SK-N-SH (cell line): ENCODE measurements at regions not wholly inside any gene's neighbourhood (a gene's known extent, or its start where the extent isn't known, plus 50 kb on each side); places are given as distances from the start of the nearest gene placed in this dataset.

Experiments
- EP300 ChIP-seq, 2 experiments: IDR thresholded peaks; 2 replicates each; pipeline versions ENCODE4 v1.4.0 to v1.6.1; 2012; ENCODE audit warnings: borderline replicate concordance in 1 of 2, low read depth in 1 of 2, low read length in 1 of 2
- EZH2phosphoT487 ChIP-seq: fragments of 200-600 bp; sonication (generic); IDR thresholded peaks from 2 replicates; pipeline ENCODE4 v1.6.1; 2017; ENCODE audit warnings: low read depth, mixed run types, mild to moderate bottlenecking, antibody characterized with exemption, moderate library complexity, borderline replicate concordance
- FOXM1 ChIP-seq: IDR thresholded peaks from 2 replicates; pipeline ENCODE4 v1.4.0; 2012; ENCODE audit warnings: low read depth, mild to moderate bottlenecking
- GATA2 ChIP-seq: sonication (generic); formaldehyde crosslinking; IDR thresholded peaks from 2 replicates; pipeline ENCODE4 v1.5.0; 2020; ENCODE audit warnings: mild to moderate bottlenecking, missing genetic modification reagents
- NFIC ChIP-seq: IDR thresholded peaks from 2 replicates; pipeline ENCODE4 v1.4.0; 2012; ENCODE audit warnings: borderline replicate concordance
- POLR2AphosphoS5 ChIP-seq: IDR thresholded peaks from 2 replicates; pipeline ENCODE4 v1.6.1; 2012; ENCODE audit warnings: low read depth, low read length
- RAD21 ChIP-seq: IDR thresholded peaks from 2 replicates; pipeline ENCODE4 v1.6.1; 2012; ENCODE audit warnings: mild to moderate bottlenecking, low read length
- TAF1 ChIP-seq: IDR thresholded peaks from 2 replicates; pipeline ENCODE4 v1.6.1; 2012; ENCODE audit warnings: low read depth, mild to moderate bottlenecking, low read length, moderate library complexity, borderline replicate concordance
- TEAD4 ChIP-seq: IDR thresholded peaks from 2 replicates; pipeline ENCODE4 v1.4.0; 2012; ENCODE audit warnings: mild to moderate bottlenecking, borderline replicate concordance; ENCODE audit not compliant: insufficient read depth
- YY1 ChIP-seq: IDR thresholded peaks from 2 replicates; pipeline ENCODE4 v1.4.0; 2012; ENCODE audit warnings: low read depth, mild to moderate bottlenecking
- TF ChIP-seq, protein P1 (sequence below): fragments of 200-600 bp; sonication (generic); IDR thresholded peaks from 2 replicates; pipeline ENCODE4 v1.6.1; 2017; ENCODE audit warnings: antibody characterized with exemption, mild to moderate bottlenecking, moderate library complexity
- TF ChIP-seq, protein P2 (sequence below): IDR thresholded peaks from 2 replicates; pipeline ENCODE4 v1.4.0; 2012; ENCODE audit warnings: low read depth, borderline replicate concordance
- TF ChIP-seq, protein P3 (sequence below): IDR thresholded peaks from 2 replicates; pipeline ENCODE4 v1.4.0; 2012; ENCODE audit warnings: low read depth, borderline replicate concordance

DNA sequence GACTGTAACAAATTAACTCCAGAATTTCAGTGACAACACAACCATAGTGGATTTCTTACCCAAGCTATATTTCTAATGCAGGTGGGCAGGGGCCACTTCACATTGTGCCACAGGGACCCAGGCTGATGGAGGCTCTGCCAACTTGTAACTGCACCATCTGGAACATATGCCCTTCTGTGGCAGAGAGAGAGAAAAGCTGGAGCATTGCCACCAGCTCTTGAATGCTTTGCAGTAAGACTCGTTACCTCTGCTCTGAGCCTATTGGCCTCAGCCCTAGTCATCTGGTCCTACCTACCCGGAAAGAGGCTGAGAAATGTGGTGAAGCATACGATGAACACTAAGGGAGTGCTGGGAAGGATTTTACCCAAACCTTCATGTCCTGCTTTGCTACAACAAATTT lies 587.1 kb downstream of the ZNF385D start:
- TF ChIP-seq, protein P1, sequence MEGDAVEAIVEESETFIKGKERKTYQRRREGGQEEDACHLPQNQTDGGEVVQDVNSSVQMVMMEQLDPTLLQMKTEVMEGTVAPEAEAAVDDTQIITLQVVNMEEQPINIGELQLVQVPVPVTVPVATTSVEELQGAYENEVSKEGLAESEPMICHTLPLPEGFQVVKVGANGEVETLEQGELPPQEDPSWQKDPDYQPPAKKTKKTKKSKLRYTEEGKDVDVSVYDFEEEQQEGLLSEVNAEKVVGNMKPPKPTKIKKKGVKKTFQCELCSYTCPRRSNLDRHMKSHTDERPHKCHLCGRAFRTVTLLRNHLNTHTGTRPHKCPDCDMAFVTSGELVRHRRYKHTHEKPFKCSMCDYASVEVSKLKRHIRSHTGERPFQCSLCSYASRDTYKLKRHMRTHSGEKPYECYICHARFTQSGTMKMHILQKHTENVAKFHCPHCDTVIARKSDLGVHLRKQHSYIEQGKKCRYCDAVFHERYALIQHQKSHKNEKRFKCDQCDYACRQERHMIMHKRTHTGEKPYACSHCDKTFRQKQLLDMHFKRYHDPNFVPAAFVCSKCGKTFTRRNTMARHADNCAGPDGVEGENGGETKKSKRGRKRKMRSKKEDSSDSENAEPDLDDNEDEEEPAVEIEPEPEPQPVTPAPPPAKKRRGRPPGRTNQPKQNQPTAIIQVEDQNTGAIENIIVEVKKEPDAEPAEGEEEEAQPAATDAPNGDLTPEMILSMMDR, result no peak
- no peak for TF ChIP-seq NFIC
- TF ChIP-seq, protein P2, sequence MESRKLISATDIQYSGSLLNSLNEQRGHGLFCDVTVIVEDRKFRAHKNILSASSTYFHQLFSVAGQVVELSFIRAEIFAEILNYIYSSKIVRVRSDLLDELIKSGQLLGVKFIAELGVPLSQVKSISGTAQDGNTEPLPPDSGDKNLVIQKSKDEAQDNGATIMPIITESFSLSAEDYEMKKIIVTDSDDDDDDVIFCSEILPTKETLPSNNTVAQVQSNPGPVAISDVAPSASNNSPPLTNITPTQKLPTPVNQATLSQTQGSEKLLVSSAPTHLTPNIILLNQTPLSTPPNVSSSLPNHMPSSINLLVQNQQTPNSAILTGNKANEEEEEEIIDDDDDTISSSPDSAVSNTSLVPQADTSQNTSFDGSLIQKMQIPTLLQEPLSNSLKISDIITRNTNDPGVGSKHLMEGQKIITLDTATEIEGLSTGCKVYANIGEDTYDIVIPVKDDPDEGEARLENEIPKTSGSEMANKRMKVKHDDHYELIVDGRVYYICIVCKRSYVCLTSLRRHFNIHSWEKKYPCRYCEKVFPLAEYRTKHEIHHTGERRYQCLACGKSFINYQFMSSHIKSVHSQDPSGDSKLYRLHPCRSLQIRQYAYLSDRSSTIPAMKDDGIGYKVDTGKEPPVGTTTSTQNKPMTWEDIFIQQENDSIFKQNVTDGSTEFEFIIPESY, result no peak
- TF ChIP-seq RAD21, result no peak
- no peak for TF ChIP-seq POLR2AphosphoS5
- TF ChIP-seq, protein P3, sequence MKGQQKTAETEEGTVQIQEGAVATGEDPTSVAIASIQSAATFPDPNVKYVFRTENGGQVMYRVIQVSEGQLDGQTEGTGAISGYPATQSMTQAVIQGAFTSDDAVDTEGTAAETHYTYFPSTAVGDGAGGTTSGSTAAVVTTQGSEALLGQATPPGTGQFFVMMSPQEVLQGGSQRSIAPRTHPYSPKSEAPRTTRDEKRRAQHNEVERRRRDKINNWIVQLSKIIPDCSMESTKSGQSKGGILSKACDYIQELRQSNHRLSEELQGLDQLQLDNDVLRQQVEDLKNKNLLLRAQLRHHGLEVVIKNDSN, result no peak
- no peak for TF ChIP-seq EZH2phosphoT487
- no peak for TF ChIP-seq YY1
- TF ChIP-seq FOXM1, result no peak
- no peak for TF ChIP-seq EP300 (IDR thresholded peaks at IDR 0.05; ENCODE audit: borderline replicate concordance in 1 of 2, low read depth in 1 of 2, low read length in 1 of 2)
- TF ChIP-seq GATA2 (CRISPR knock-in tag), result no peak
- TF ChIP-seq TAF1, result no peak
- no peak for TF ChIP-seq TEAD4
